Endothelial cell of umbilical vein (primary cell): ENCODE measurements at regions not wholly inside any gene's neighbourhood (a gene's known extent, or its start where the extent isn't known, plus 50 kb on each side); places are given as distances from the start of the nearest gene placed in this dataset.

Experiments used
- CTCF ChIP-seq, 2 donors: IDR thresholded peaks; 1 replicate in 1 of 2; 2 replicates in 1 of 2; pipeline ENCODE4 v1.5.1; 2011; ENCODE audit warnings: low read length in 2 of 2, mild to moderate bottlenecking in 2 of 2, moderate library complexity in 2 of 2, control low read depth in 1 of 2, inconsistent platforms in 1 of 2, low read depth in 1 of 2; ENCODE audit not compliant: insufficient read depth in 1 of 2; ENCODE audit errors: extremely low read depth in 1 of 2
- JUN ChIP-seq: IDR thresholded peaks from 2 replicates; pipeline ENCODE4 v1.6.1; 2011; ENCODE audit warnings: borderline replicate concordance, low read depth; ENCODE audit not compliant: insufficient read length, insufficient read depth
- POLR2A ChIP-seq: IDR thresholded peaks from 2 replicates; pipeline ENCODE4 v1.6.1; 2012; ENCODE audit warnings: low read depth, mild to moderate bottlenecking, control low read depth, low read length
- POLR2AphosphoS5 ChIP-seq: IDR thresholded peaks from 2 replicates; pipeline ENCODE4 v1.6.1; 2012; ENCODE audit warnings: low read depth, mild to moderate bottlenecking, control low read depth, low read length, moderate library complexity; ENCODE audit not compliant: insufficient read depth

GRCh38 chr1:58401991-58402390 is 144.5 kb downstream of the OMA1 start:
- no peak for TF ChIP-seq POLR2AphosphoS5
- no peak for TF ChIP-seq POLR2A
- no peak for TF ChIP-seq CTCF (IDR thresholded peaks at IDR 0.05; ENCODE audit: extremely low read depth in 1 of 2, insufficient read depth in 1 of 2, low read depth in 1 of 2, low read length in 2 of 2)
- no peak for TF ChIP-seq JUN
